ENCODE measurements at regions not wholly inside any gene's neighbourhood (a gene's known extent, or its start where the extent isn't known, plus 50 kb on each side); places are given as distances from the start of the nearest gene placed in this dataset.

DNA sequence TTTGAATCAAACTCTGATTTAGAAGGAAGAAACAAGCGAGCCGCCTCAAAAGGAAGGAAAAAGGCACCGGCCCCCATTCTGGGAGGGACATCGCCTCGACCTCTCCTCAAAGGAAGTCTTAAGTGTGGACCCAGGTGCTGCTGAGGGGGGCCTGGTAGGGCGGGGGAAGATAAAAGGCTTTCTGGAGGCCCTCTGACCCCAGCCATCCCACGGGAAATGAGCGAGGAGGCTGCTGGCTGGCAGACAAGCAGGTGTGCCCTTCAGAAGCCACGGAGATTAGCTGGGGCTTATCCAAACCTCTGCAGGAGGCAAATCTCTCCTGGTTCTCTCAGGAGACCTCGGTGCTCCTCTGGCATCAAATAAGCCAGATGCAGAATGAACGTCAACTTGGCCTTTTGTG is 171.4 kb upstream of the BLID start:
- TF ChIP-seq, protein P1, sequence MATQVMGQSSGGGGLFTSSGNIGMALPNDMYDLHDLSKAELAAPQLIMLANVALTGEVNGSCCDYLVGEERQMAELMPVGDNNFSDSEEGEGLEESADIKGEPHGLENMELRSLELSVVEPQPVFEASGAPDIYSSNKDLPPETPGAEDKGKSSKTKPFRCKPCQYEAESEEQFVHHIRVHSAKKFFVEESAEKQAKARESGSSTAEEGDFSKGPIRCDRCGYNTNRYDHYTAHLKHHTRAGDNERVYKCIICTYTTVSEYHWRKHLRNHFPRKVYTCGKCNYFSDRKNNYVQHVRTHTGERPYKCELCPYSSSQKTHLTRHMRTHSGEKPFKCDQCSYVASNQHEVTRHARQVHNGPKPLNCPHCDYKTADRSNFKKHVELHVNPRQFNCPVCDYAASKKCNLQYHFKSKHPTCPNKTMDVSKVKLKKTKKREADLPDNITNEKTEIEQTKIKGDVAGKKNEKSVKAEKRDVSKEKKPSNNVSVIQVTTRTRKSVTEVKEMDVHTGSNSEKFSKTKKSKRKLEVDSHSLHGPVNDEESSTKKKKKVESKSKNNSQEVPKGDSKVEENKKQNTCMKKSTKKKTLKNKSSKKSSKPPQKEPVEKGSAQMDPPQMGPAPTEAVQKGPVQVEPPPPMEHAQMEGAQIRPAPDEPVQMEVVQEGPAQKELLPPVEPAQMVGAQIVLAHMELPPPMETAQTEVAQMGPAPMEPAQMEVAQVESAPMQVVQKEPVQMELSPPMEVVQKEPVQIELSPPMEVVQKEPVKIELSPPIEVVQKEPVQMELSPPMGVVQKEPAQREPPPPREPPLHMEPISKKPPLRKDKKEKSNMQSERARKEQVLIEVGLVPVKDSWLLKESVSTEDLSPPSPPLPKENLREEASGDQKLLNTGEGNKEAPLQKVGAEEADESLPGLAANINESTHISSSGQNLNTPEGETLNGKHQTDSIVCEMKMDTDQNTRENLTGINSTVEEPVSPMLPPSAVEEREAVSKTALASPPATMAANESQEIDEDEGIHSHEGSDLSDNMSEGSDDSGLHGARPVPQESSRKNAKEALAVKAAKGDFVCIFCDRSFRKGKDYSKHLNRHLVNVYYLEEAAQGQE (IDR thresholded peaks at IDR 0.05; ENCODE audit: low read depth): no peak
- TF ChIP-seq TCF12 (IDR thresholded peaks at IDR 0.05; ENCODE audit: low read depth): no peak
- TF ChIP-seq, protein P2, sequence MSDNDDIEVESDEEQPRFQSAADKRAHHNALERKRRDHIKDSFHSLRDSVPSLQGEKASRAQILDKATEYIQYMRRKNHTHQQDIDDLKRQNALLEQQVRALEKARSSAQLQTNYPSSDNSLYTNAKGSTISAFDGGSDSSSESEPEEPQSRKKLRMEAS (IDR thresholded peaks at IDR 0.05): no peak
- no peak for TF ChIP-seq CREB1 (IDR thresholded peaks at IDR 0.05; ENCODE audit: low read depth)
- TF ChIP-seq TAF1 (IDR thresholded peaks at IDR 0.05; ENCODE audit: low read depth): no peak
- TF ChIP-seq YY1 (IDR thresholded peaks at IDR 0.05; ENCODE audit: low read depth): no peak
- TF ChIP-seq RAD21 (IDR thresholded peaks at IDR 0.05; ENCODE audit: low read depth): no peak
- TF ChIP-seq, protein P3, sequence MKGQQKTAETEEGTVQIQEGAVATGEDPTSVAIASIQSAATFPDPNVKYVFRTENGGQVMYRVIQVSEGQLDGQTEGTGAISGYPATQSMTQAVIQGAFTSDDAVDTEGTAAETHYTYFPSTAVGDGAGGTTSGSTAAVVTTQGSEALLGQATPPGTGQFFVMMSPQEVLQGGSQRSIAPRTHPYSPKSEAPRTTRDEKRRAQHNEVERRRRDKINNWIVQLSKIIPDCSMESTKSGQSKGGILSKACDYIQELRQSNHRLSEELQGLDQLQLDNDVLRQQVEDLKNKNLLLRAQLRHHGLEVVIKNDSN (IDR thresholded peaks at IDR 0.05): no peak
- TF ChIP-seq FOXM1 (IDR thresholded peaks at IDR 0.05; ENCODE audit: borderline replicate concordance, low read depth): no peak
- no peak for TF ChIP-seq NFIC (IDR thresholded peaks at IDR 0.05)
- no peak for TF ChIP-seq CEBPB (IDR thresholded peaks at IDR 0.05)
